ENCODE measurements at regions not wholly inside any gene's neighbourhood (a gene's known extent, or its start where the extent isn't known, plus 50 kb on each side); places are given as distances from the start of the nearest gene placed in this dataset.

GRCh38 chr15:72884311-72884710 lies 100.8 kb upstream of the ADPGK start:
- no peak overlapping the region for H2AFZ ChIP-seq (ENCODE audit: low read length)
- TF ChIP-seq CTCF (conservative IDR thresholded peaks at IDR 0.05; ENCODE audit: low read length) (no peak), EZH2phosphoT487 (IDR thresholded peaks at IDR 0.05; ENCODE audit: borderline replicate concordance, low read depth, low read length) (no peak)
- no peak overlapping the region for H3K4me2 ChIP-seq (ENCODE audit: low read length)
- H3K27ac ChIP-seq (ENCODE audit: low read depth, low read length, poor library complexity, severe bottlenecking): no peak overlapping the region
- CTCF ChIA-PET (ENCODE audit: unreplicated experiment): no interaction called here
- BruUV-seq (replicated peaks): no TSS peak
- DNase-seq (ENCODE audit: low spot score): no peak
- H3K4me3 ChIP-seq (ENCODE audit: low read depth, low read length, poor library complexity, severe bottlenecking): no peak overlapping the region
- H3K79me2 ChIP-seq (ENCODE audit: insufficient read depth, low read depth, low read length): no peaks in the 10 kb centered on the region
- H3K4me1 ChIP-seq (ENCODE audit: insufficient read depth, low read length, poor library complexity, severe bottlenecking): no peaks in the 10 kb centered on the region
- H3K9me2 ChIP-seq (ENCODE audit: insufficient read depth, low read length): no peaks in the 10 kb centered on the region
- H3K9me3 ChIP-seq (ENCODE audit: low read length): peaks cover 8% of the 10 kb centered on the region; the same call in 1 of the 2 replicates
- H4K20me1 ChIP-seq (ENCODE audit: insufficient read depth, low read length): no peaks in the 10 kb centered on the region
- no peaks in the 10 kb centered on the region for H3K36me3 ChIP-seq (ENCODE audit: insufficient read depth, low read length)
- POLR2A ChIA-PET: no interaction called here
- intact Hi-C loops (cut with micrococcal nuclease; ENCODE audit: unreplicated experiment): no loop called here

GRCh38 chr15:72873379-72874233 lies 90.0 kb upstream of the ADPGK start:
- no peaks in the 10 kb centered on the region for H3K4me1 ChIP-seq (ENCODE audit: insufficient read depth, low read length, poor library complexity, severe bottlenecking)
- H3K4me2 ChIP-seq (ENCODE audit: low read length): no peak overlapping the region
- H3K9me3 ChIP-seq (ENCODE audit: low read length): no peaks in the 10 kb centered on the region
- no TSS peak for BruUV-seq (replicated peaks)
- H3K27ac ChIP-seq (ENCODE audit: low read depth, low read length, poor library complexity, severe bottlenecking): no peak overlapping the region
- TF ChIP-seq CTCF (conservative IDR thresholded peaks at IDR 0.05; ENCODE audit: low read length) (no peak), EZH2phosphoT487 (IDR thresholded peaks at IDR 0.05; ENCODE audit: borderline replicate concordance, low read depth, low read length) (no peak)
- H3K9me2 ChIP-seq (ENCODE audit: insufficient read depth, low read length): no peaks in the 10 kb centered on the region
- intact Hi-C loops (cut with micrococcal nuclease; ENCODE audit: unreplicated experiment): no loop called here
- no peak overlapping the region for H2AFZ ChIP-seq (ENCODE audit: low read length)
- ChIA-PET POLR2A (no interaction called here), CTCF (ENCODE audit: unreplicated experiment) (no interaction called here)
- no peak overlapping the region for H3K4me3 ChIP-seq (ENCODE audit: low read depth, low read length, poor library complexity, severe bottlenecking)
- no peaks in the 10 kb centered on the region for H3K79me2 ChIP-seq (ENCODE audit: insufficient read depth, low read depth, low read length)
- H3K36me3 ChIP-seq (ENCODE audit: insufficient read depth, low read length): no peaks in the 10 kb centered on the region
- no peaks in the 10 kb centered on the region for H4K20me1 ChIP-seq (ENCODE audit: insufficient read depth, low read length)
- DNase-seq (ENCODE audit: low spot score): no peak
